Stimulated activated CD4-positive, alpha-beta T cell treated with anti-CD3 and anti-CD28 coated beads, Interleukin-4, amount 100 ng/mL, for 1 hour (primary cell): ENCODE measurements at regions not wholly inside any gene's neighbourhood (a gene's known extent, or its start where the extent isn't known, plus 50 kb on each side); places are given as distances from the start of the nearest gene placed in this dataset.

ENCODE experiments used
- DNase-seq: peaks from one replicate; pipeline ENCODE4 v3.0.0-alpha.2; 2020

- DNase-seq: no peak
These were observed 947.0 kb downstream of the REEP3 start for GRCh38 chr10:64468219-64468618.

DNA sequence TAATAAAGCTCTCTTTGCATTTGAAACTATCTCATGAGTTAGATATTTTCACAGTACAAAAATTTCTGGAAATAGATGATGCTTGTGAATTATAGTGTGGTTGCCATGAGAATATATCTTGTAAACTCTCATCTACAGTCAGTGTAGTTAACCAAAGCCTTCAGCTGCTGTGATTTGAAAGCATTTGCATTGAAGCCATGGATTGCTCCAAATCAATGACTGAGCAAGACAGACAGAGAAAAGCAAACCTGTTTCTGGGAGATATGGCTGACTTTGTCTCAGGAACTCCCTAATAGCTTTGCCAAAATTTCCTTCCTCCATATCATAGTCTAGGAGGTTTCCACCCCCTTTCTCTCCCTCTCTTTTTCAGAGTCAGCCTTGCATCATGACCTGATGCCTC lies 955.3 kb downstream of the REEP3 start:
- no peak for DNase-seq

DNA sequence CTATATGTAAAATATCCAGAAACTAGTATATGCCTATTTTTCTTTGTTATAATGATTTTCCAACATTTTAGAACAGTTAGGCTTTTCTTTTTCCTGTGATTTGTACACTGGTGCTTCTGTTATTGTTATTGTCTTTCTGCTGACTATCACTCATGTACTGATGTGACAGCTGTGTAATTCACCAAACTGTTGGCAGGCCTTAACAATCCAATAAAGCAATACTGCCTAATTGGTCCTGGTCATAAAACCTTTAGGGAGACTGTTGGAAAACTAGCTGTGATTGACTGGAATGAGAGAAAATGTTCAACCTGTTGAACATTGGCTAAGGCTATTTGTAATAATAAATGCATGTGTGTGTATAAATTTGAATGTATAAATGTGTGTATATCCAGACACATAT lies 956.6 kb downstream of the REEP3 start:
- DNase-seq: no peak

GRCh38 chr10:64484811-64485330 lies 963.7 kb downstream of the REEP3 start:
- no peak for DNase-seq

GRCh38 chr10:64486149-64486548 lies 964.9 kb downstream of the REEP3 start:
- DNase-seq: no peak

- DNase-seq: no peak
These were observed 965.7 kb downstream of the REEP3 start for GRCh38 chr10:64486901-64487300.

DNA sequence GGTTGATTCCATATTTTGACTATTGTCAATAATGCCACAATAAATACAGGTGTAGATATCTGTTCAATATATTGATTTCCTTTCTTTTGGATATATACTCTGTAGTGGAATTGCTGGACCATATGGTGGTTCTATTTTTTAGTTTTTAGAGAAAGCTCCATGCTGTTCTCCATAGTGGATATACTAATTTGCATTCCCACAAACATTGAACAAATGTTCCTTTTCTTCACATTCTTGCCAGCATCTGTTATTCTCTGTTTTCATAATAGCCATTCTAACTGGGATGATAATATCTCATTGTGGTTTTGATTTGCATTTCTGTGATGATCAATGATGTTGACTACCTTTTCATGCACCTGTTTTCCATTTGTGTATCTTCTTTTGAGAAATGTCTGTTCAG lies 973.7 kb downstream of the REEP3 start:
- no peak for DNase-seq

- no peak for DNase-seq
These were observed 976.1 kb downstream of the REEP3 start for GRCh38 chr10:64497306-64497705.

- DNase-seq: no peak
These were observed 980.6 kb downstream of the REEP3 start for GRCh38 chr10:64501807-64502206.

DNA sequence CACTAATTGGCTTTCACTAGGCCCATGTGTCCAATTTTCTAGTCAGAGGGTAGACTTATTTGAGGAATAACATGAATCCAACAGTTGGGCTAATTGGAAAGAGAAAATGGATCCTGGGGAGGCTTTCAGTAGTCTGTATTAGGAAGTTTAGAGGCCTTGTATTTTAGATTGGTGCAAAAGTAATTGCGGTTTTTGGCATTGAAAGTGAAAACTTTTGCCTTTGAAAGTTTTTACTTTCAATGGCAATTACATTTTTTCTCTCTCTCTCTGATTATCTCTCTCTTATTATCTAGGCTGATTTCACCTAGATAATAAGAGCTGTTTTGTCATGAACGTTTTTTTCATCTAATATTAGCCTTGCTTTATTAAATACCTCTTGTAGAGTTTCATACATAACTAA lies 981.7 kb downstream of the REEP3 start:
- DNase-seq: no peak

GRCh38 chr10:64503429-64503828 lies 982.2 kb downstream of the REEP3 start:
- no peak for DNase-seq

- DNase-seq: no peak
These were observed 984.3 kb downstream of the REEP3 start for GRCh38 chr10:64505501-64505900.

DNA sequence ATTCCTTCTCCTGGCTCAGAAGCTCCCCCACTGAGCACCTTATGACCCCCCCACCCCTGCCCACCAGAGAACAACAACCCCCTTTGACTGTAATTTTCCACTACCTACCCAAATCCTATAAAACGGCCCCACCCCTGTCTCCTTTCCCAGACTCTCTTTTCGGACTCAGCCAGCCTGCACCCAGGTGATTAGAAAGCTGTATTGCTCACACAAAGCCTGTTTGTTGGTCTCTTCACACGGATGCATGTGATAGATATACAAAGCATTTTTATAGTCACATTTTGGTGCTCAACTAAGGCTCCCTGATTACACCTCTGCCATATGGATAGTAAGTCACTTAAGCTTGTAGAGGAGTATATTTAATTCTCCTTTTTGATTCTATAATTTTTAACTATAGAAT lies 985.8 kb downstream of the REEP3 start:
- no peak for DNase-seq

- DNase-seq: no peak
These were observed 986.4 kb downstream of the REEP3 start for GRCh38 chr10:64507651-64508028.

GRCh38 chr10:64508029-64508661 lies 986.9 kb downstream of the REEP3 start:
- DNase-seq: no peak

GRCh38 chr10:64515970-64516699 lies 994.9 kb downstream of the REEP3 start:
- DNase-seq: no peak

GRCh38 chr10:64518456-64518855 lies 997.3 kb downstream of the REEP3 start:
- DNase-seq: no peak

DNA sequence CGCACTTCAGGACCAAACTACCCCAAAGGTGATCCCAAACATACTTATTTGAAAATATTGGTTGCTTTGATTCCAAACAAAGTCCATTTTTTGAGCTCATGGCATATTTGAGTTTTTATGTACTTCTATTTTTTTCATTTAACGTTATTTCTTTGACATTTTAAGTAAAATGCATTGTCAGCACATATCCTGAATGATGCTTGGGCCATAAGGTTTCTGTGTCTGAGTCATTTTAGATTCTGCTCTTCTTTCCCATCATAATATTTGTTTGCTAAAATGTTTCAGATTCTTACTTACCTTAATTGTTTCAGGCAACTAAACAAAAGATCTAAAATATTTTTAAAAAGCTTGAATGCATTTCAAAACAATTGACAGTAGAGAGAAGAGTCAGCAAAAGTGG lies 998.2 kb downstream of the REEP3 start:
- DNase-seq: no peak

DNA sequence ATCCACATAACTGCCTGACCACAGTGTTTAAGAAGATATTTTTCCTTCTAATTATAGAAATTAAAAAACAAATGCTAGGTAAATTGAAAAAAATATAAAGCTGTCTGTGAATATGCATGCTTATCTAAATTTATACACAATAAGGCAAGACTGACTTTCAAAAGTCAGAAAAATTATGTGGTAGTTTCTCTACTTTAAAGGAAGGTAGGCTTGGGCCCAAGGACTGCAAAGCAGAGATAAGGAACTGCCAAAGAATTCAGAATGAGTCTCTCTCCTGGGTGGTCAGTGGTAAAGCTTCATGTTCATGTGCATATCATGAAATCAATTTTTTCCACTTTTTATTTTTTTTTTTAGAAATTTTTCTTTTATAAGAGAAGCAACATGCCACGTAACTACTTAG lies 998.6 kb downstream of the REEP3 start:
- no peak for DNase-seq

DNA sequence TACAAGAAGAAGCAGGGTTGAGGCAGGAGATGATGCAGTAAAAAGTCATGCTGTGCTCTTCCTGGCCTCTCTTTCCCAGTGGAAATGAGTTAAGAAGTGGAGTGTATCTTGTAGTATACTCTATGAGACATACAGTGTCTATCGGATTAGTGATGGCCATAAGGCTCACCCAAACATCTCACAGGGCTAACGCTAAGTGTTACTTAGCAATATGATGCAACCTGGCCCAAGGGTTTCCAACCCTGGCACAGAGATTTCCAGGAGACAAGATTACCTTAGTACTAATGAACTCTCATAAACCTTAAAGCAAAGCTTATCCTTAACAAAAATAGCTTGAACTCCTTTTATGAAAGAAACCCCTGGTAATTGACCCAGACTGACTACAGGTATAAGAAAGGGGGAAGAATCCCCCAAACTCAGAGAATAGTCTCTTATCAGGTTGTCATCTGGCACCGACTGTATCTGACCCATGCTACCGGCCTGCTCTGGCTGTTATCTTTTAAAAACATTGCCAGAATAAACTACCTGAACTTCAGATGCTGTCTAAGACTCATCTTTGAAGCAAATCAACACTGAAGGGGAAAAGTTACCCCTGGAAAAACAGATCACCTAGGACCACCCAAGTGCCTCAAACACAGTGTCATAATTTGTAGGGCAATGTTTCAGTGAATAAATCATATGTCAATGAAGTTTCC lies 1002.0 kb downstream of the REEP3 start:
- DNase-seq: no peak

GRCh38 chr10:64528294-64529002 lies 1007.2 kb downstream of the REEP3 start:
- no peak for DNase-seq

- DNase-seq: no peak
These were observed 1007.8 kb downstream of the REEP3 start for GRCh38 chr10:64529003-64529350.

- DNase-seq: no peak
These were observed 1013.4 kb downstream of the REEP3 start for GRCh38 chr10:64534616-64535015.
